NCI-H510A (cell line): ENCODE measurements at regions not wholly inside any gene's neighbourhood (a gene's known extent, or its start where the extent isn't known, plus 50 kb on each side); places are given as distances from the start of the nearest gene placed in this dataset.
"Not testable (repeated sequence)": the region's sequence is repeated elsewhere in the genome, so short reads cannot be mapped to it uniquely, and the experiment has no call there.

Experiments
- DNase-seq: peaks from one replicate; lab custom pipeline; 2025; lab: John Stamatoyannopoulos, UW

- DNase-seq, result no peak
Observed at GRCh38 chr5:118185018-118185417, 803.3 kb downstream of the DTWD2 start.

DNA sequence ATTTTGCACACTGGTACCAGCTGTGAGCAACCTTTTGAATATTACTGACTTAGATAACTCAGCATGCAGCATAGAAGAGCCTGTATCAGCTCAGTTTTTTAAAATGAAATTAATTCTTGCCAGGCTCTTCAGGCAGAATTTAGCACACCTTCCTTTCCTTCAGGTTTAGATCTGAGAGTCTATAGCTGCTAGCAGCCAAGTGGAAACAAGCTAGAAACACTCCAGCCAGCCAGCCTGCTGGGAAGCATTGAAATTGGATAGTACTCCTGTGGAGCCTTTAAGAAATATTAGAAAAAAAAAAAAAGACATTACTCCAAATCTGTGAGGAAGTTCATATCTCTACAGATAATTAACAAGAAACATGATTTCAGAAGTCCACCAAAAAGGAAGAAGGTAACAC lies 812.2 kb downstream of the DTWD2 start:
- DNase-seq, result no peak

DNA sequence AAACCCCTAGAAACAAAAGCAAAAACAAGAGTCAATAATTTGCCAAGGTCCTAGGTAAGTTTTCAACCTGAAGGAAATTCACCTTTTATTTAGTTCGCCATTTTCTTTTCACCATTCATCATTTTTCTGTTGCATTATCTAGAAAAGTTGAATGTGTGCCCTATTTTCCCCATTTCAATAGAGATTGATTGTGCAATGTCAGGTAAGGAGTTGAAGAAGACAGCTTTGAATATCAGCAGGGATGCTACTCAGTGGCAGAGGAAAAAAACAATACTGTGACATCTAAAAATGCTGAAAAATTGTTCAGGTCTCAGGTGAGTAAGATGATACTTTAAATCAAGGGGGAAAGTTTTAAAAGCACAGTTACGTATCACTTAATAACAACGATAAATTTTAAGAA lies 813.7 kb downstream of the DTWD2 start:
- no peak for DNase-seq

- DNase-seq, result no peak
Observed at GRCh38 chr5:118173340-118173739, 815.0 kb downstream of the DTWD2 start.

DNA sequence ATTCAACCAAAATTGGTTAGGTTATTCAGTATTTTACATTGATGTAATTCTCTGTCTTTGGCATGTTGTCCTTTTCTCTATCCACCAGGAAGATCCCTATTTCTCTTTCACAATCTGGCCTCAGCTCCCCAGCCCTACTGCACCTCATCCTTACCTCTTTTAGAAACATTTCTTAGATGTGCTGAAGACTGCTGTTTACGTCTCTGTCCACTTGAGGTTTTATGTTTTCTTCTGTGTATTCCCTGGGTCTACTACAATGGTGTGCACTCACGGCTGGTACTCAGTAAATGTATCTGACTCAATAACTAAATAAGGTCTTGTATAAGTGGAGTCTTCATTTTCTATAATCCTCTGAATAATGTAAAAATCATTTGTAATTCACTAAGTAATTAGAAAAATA lies 822.7 kb downstream of the DTWD2 start:
- DNase-seq, result no peak

DNA sequence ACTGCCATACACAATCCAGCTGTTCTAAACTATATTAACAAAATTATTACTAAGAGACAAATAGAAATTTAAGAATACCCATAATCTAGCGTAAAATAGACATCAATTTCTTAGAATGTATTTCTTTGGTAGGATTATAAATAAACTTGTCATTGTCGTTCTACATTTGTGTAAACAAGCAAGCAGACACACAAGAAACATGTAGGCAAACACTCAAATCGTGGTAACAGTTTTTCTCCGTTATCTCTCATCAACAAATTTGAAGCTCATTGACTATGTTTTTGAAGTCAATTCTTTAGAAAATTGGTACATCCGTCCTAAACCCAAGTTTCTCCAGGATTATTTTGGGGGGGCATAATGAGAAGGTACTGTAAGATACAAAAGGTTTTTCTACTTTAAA lies 832.2 kb downstream of the DTWD2 start:
- no peak for DNase-seq

DNA sequence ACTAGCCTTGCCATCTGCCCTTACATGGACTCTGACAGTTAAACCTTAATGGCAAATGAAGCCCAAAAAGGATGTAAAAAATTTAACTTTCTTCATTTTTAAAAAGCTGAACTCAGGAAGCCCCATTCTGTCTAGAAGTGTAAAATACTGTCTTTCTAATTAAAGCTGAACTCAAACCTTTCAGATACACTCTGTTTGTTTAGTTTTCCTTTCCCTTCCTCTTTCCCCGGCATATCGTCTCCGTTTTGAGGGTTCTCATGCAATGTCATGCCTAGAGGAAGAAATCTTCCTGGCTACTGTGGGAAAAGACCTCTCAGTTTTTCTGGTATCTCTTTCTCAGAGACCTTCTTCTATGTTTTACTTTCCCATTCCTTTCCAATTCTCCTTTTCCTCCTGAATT lies 841.5 kb downstream of the DTWD2 start:
- DNase-seq, result no peak

DNA sequence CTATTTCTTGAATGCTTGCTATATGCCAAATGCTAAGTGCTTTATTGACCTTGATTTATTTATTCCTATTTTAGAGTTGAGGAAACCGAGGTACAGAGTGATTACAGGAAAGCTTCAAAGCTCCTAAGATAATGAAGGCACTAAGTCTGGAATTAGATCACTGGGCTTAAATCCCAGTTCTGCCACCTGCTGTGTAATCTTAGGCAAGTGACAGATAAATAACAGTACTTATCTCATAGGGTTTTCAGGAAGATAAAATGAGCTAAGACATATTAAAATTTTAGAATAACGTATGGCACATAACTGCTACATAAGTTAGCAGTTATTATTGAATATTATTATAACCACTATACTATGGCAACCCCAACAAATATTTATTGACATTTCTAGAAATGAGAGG lies 843.8 kb downstream of the DTWD2 start:
- DNase-seq, result no peak

- DNase-seq, result no peak
Observed at GRCh38 chr5:118139361-118139760, 849.0 kb downstream of the DTWD2 start.

GRCh38 chr5:118126159-118126558 lies 862.2 kb downstream of the DTWD2 start:
- no peak for DNase-seq

DNA sequence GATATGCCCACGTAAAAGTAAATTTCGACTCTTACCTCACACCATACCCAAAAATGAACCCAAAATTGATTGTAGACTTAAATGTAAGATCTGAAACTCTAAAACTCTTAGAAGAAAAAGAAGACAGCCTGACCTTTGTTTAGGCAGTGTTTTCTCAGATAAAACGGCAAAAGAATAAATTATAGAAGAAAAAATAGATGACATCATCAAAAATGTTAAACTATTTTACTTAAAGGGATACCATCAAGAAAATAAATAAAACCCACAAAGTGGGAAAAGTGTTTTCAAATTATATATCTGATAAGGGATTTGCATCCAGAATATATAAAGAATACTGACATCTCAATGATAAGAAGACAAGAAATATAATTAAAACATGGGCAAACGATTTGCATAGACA lies 862.7 kb downstream of the DTWD2 start:
- no peak for DNase-seq

DNA sequence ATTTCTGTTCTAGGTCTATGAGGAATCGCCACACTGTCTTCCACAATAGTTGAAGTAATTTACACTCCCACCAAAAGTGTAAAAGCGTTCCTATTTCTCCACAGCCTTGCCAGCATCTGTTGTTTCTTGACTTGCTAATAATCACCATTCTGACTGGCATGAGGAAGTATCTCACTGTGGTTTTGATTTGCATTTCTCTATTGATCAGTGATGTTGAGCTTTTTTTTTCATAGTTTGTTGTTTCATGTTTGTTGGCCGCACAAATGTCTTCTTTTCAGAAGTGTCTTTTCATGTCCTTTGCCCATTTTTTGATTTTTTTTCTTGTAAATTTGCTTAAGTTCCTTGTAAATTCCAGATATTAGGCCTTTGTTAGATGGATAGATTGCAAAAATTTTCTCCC lies 867.1 kb downstream of the DTWD2 start:
- DNase-seq, result no peak

- no peak for DNase-seq
Observed at GRCh38 chr5:118115791-118116190, 872.6 kb downstream of the DTWD2 start.

DNA sequence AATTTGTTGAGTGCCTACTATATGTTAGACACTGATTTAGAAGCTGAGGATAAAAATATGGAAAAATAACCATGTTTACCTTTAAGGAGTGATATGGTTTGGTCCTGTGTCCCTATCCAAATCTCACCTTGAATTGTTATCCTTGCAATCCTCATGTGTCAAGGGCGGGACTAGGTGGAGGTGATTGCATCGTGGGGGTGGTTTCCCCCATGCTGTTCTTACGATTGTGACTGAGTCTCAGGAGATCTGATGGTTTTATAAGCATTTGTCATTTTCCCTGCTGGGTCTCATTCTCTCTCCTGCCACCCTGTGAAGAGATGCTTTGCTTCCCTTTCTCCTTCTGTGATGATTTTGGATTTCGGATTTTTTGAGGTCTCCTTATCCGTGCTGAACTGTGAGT lies 876.4 kb downstream of the DTWD2 start:
- no peak for DNase-seq

DNA sequence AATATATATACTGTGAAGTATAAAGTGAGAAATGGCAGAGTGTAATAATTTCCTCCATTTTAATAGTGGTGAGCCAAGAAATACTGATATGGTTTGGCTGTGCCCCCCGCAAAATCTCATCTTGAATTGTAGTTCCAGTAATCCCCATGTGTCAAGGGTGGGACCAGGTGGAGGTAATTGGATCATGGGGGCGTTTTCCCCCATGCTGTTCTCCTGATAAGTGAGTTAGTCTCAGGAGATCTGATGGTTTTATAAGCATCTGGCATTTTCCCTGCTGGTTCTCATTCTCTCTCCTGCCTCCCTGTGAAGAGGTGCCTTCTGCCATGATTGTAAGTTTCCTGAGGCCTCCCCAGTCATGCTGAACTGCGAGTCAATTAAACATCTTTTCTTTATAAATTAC lies 881.1 kb downstream of the DTWD2 start:
- not testable (repeated sequence) for DNase-seq

DNA sequence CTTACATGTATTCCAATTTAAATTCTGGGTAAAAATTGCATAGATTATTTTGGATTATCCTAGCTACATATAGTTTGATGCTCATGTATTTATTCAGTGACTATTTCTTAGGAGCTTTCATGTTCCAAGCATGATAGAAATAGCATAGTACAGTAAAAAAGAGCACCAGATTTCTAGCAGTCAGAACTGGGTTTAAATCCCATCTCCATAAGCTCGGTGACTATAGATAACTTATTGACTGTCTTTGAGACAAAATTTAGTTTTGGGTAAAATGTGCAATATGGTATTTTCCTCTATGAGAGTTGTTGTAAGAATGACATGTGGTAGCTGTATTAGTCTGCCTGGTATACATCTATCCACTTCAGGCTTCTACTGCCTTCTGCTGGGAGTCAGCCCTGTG lies 889.6 kb downstream of the DTWD2 start:
- no peak for DNase-seq

GRCh38 chr5:118095115-118095514 lies 893.2 kb downstream of the DTWD2 start:
- no peak for DNase-seq

DNA sequence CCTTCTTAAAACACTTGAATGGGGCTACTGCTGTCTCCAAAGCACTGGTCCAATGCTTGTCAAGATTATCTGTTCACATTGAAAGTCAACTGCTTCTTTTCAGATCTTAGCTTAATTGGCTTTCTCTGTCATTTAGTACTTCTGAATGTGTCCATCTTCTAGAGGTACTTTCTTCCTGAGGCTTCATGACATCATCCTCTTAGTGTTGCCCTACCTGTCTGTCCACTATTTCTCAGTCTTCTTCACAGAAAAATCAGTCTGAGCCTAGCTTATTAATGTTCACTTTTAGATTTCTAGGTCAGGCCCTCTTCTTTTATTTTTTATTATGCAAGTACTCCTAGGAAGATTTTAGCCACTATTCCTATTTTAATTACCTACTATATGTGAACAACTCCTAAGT lies 899.9 kb downstream of the DTWD2 start:
- no peak for DNase-seq

DNA sequence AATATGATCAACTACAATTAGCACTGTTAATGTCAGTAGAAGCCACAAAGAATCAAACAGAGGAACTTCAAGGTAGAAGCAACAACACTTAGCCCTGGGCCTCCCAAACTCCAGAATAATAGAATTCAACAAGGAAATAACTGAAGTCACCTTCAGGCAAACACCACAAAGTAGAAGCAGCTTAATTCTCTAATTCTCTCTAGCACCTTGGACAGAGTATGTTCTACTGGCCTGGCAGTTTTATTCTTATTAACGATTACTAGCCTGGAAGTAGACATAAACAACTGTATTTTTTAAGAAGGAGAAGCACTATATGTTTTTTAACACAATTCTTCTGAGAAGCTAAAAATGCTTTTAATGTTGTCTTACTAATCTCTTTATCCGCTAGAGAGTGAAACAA lies 911.9 kb downstream of the DTWD2 start:
- DNase-seq, result no peak

GRCh38 chr5:118070041-118070440 lies 918.3 kb downstream of the DTWD2 start:
- DNase-seq, result no peak

DNA sequence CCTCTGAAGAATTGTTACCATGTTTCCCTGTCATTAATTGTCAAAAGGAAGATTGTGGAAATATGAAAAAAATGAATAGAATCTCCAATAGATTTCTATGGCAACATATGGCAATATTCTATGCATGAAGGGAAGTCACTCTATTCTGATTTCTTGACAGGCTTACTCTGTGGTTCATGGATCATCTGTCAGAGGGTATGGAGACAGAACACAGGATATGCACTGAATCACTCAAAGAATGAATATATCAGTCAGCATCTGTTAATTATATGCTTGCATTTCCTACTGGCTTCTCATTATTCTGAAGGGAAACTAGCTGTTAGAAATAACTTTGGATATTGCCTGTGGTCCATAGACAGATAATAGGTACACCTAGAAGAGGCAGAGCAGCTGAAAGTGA lies 918.9 kb downstream of the DTWD2 start:
- no peak for DNase-seq

DNA sequence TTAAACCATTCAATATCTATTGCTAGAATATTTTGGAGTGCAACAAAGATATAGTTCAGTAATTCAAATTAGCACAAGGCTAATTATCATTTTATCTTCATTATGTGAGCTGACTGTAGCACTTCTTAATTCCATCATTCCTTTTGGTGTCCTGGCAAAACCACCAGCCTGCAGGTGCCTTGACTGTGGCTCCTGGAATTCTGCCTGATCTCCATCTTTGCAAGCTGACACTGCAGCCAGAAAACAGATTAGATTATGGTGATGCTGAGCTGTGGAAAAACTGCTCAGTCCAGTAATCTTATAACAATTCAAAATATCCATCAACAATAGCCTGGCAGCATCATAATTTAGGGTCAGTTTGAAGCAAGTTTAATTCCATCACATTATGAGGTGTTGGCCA lies 919.5 kb downstream of the DTWD2 start:
- DNase-seq, result no peak

DNA sequence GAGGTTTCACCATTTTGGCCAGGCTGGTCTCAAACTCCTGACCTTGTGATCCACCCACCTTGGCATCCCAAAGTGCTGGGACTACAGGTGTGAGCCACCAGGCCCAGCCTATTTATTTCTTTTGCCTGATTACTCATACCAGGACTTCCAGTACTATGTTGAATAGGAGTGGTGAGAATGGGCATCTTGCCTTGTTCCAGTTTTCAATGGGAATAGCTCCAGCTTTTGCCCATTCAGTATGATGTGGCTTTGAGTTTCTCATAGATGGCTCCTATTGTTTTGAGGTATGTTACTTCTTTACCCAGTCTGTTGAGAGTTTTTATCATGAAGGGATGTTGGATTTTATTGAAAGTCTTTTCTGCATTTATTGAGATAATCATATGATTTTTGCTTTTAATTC lies 924.5 kb downstream of the DTWD2 start:
- DNase-seq, result not testable (repeated sequence)

DNA sequence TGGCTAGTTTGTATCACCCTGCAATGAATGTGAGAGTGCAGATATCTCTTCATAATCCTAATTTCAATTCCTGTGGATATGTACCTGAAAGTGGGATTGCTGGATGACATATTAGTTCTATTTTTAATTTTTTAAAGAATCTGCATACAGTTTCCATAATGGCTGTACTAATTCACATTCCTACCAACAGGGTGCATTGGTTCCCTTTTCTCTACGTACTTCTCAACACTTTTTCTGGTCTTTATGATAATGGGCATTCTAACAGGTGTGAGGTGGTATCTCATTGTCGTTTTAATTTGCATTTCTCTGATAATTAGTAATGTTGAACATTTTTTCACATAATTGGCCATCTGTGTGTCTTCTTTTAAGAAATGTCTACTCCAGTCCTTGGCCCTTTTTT lies 927.5 kb downstream of the DTWD2 start:
- no peak for DNase-seq

DNA sequence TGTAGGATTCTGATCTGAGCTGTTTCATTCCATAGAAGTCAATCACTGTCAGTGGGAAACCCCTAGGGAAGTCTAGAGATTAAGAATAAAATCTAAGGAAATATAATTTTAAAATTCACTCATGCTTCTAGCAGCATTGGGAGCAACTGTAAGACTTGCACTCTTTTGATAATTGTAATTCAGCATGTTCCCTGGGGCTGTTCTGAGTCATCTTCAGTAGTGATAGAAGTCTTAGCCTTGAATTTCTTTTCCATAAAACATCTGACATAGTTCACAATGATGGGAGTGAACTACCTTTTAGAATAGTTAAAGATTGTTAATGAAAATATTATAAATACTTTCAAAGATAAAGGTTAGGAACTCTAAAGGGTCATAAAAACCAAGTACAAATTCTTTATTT lies 935.8 kb downstream of the DTWD2 start:
- no peak for DNase-seq
